ENCODE measurements at regions not wholly inside any gene's neighbourhood (a gene's known extent, or its start where the extent isn't known, plus 50 kb on each side); places are given as distances from the start of the nearest gene placed in this dataset.

GRCh38 chr15:39456159-39456558 is 124.7 kb upstream of the THBS1 start:
- FAIRE-seq = no peak
- DNase-seq (ENCODE audit: extremely low spot score, insufficient read length, low read depth) = no peak

- DNase-seq (ENCODE audit: extremely low spot score, insufficient read length, low read depth) = no peak
These were observed 124.1 kb upstream of the THBS1 start for GRCh38 chr15:39456582-39457330.

DNA sequence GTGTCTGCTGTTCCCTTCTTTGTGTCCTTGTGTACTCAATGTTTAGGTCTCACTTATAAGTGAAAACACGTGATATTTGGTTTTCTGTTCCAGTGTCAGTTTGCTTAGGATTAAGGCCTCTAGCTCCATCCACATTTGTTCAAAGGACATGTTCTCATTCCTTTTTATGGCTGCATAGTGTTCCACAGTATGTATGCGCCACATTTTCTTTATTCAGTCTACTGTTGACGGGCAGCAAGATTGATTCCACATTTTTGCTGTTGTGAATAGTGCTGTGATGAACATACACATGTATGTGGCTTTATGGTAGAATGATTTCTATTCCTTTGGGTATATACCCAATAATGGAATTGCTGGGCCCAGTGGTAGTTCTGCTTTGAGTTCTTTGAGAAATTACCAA is 122.7 kb upstream of the THBS1 start:
- FAIRE-seq = no peak
- no peak for DNase-seq (ENCODE audit: extremely low spot score, insufficient read length, low read depth)

More at GRCh38 chr15:39456582-39457330, 124.1 kb upstream of the THBS1 start:
- no peak for FAIRE-seq

DNA sequence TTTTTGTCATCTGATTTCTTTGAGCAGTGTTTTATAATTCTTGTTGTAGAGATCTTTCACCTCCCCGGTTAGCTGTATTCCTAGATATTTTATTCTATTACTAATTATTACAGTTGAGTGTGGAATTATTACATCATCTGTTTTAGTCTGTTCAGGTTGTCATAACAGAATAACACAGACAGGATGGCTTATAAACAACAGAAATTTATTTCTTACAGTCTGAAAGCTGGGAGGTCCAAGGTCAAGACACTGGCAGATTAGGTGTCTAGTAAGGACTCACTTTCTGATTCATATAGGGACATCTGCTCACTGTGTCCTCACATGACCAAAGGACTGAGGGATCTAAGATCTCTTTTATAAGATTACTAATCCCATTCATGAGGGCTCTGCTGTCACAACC is 121.3 kb upstream of the THBS1 start:
- DNase-seq (ENCODE audit: extremely low spot score, insufficient read length, low read depth) = no peak
- no peak for FAIRE-seq

DNA sequence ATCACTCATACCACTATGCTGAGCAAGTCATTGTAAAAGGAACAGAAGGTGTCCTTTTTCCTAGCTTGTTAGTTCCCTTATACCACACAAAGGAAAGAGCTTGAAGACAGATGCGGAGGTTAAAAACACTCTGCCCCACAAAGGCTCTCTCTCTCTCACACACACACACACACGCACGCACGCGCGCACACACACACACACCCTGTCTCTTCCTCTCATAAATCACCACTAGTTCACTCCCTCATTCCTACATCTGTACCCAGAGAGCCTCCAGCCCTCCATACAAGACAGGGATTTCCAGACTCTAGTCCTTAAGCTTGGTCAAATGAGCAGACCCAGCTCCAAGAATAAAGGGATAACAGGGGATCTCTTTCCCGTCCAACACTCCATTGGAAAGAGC is 120.1 kb upstream of the THBS1 start:
- FAIRE-seq = no peak

DNA sequence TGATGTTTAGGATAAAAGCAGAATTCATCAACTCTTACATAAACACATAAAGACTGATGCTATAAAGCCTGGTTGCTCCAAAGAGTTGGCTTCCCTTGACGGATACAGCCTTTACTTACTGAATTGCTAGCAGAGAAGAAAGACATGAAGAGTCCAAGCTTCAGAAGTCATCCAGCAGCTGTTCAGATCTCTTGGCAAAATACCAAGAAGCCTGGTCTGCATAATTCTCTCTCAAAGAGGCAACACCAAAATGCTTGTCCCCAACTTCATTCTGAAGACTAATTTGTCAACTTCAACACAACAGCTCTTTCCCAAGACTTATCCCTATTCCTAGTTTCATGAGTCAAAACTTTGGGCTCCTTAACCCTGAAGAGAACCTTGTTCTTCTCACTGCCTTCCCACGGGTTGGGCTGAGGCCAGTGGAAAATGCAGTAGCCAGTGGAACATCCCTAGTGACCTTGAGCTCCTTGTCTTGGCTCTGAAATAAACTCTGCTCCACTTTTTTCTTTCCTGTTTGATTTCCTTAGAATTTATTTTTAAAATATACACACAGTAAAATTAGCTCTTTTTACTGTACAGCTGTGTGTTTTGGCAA is 119.2 kb upstream of the THBS1 start:
- no peak for DNase-seq (ENCODE audit: extremely low spot score, insufficient read length, low read depth)
- no peak for FAIRE-seq

More for the DNA sequence above, 120.1 kb upstream of the THBS1 start:
- DNase-seq (ENCODE audit: extremely low spot score, insufficient read length, low read depth) = no peak

- FAIRE-seq (no peak), DNase-seq (ENCODE audit: extremely low spot score, insufficient read length, low read depth) (no peak)
These were observed 118.2 kb upstream of the THBS1 start for GRCh38 chr15:39462691-39463090.

- DNase-seq (ENCODE audit: extremely low spot score, insufficient read length, low read depth) (no peak), FAIRE-seq (no peak)
These were observed 114.8 kb upstream of the THBS1 start for GRCh38 chr15:39465843-39466749.

DNA sequence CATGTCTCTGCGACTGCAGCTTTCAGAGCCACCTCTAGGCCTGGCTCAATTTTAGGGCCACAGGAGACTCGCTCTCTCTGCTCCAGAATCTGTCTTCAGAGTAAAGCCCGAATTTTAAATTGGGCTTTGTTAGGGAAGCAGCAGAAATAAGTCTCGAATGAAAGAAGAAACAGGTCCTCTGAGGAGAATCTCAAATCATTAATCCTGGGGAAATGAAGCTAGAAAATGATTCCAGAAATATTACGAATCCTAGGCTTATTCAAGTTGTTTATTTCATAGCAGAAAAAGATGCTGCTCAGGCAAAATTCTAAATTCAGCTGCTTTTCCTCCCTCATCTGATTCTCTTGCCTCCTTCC is 114.2 kb upstream of the THBS1 start:
- FAIRE-seq = no peak
- no peak for DNase-seq (ENCODE audit: extremely low spot score, insufficient read length, low read depth)

GRCh38 chr15:39468331-39468730 is 112.5 kb upstream of the THBS1 start:
- FAIRE-seq = no peak
- DNase-seq (ENCODE audit: extremely low spot score, insufficient read length, low read depth) = no peak

- DNase-seq (ENCODE audit: extremely low spot score, insufficient read length, low read depth) = no peak
These were observed 112.1 kb upstream of the THBS1 start for GRCh38 chr15:39468828-39469227.

DNA sequence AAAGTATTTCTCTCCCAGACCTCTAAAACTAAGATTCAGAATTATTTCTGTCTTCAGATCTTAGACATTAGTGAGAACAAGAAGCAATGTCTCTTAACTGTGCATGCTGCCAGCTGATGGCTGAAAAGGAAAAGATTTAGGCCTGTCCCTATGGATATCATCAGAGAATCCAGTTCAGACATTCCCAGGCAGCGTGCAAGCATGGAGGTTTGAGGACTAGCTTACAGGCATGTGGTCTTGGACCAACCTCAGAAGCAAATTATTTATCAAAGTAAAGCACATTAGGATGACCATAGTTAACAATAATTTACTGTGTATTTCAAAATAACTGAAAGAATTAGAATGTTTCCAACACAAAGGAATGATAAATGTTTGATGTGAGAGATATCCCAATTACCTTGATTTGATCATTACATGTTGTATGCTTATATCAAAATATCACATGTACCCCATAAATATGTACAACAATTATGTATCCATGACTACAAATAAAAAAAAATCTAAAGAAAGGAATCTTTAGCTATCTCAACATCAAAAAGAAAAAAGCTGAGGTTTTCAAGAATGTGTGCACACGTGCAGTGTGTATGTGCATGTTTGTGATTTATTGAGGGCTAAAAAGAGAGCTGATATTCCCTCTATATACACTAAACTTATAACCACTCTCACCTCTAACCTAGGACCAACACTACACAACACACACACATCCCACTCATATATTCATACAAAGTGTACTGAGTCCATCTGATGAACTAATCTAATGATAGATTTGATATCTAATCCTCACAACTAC is 108.9 kb upstream of the THBS1 start:
- FAIRE-seq (no peak), DNase-seq (ENCODE audit: extremely low spot score, insufficient read length, low read depth) (no peak)

More at GRCh38 chr15:39468828-39469227, 112.1 kb upstream of the THBS1 start:
- FAIRE-seq = no peak

DNA sequence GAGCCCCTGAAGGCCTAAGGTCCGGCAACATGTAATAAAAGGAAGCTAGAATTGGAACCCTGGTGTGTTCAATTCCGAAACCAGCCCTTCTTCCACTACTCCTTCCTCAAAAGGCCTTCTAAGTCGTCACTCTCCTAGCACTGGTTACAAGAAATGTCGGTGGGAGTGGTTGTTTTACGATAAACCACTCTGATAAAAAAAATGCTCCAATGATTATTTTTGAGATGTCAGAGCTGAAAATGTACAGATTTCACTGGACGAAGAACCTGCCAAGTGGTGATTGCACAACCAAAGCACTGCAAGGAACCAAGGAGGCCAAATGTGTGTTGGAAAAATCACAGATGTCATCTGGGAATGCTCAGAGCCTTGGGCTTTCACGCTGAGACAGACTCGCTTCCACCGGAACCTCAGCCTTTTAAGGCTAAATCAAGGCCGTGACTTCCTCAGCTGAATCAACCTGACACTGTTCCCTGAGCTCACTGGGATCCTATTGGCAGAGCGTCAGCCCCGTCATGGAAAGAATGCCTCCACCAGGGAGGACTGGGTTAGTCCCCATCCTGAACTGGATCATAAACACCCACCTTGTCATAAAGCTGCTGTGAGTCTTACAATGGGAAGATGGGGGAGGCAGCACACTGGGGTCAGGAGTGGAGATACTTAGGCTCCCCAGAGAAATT is 108.1 kb upstream of the THBS1 start:
- DNase-seq (ENCODE audit: extremely low spot score, insufficient read length, low read depth) (no peak), FAIRE-seq (no peak)

GRCh38 chr15:39473298-39473947 is 107.5 kb upstream of the THBS1 start:
- FAIRE-seq (no peak), DNase-seq (ENCODE audit: extremely low spot score, insufficient read length, low read depth) (no peak)

- no peak for DNase-seq (ENCODE audit: extremely low spot score, insufficient read length, low read depth)
- no peak for FAIRE-seq
These were observed 106.2 kb upstream of the THBS1 start for GRCh38 chr15:39474657-39475056.

- FAIRE-seq = peak; percentile 29
- DNase-seq (ENCODE audit: extremely low spot score, insufficient read length, low read depth) = no peak
These were observed 101.9 kb upstream of the THBS1 start for GRCh38 chr15:39478996-39479395.

DNA sequence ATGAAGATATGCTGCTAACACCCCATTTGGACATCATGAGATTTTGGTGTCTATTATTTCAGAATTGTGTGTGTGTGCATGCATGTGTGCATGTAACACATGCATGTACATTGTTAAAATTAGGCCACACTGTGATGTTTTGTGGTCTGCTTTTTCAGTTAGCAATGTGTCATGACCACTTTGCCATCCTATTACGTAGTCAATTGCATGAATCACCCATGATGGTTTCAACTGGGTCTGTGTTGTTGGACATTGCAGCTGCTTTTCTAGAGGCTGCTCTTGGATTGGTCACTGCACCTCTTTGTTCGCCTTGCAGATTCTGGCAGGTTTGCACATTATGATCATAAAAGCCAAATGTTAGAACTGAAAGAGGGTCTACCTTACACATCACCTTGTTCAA is 101.0 kb upstream of the THBS1 start:
- FAIRE-seq (no peak), DNase-seq (ENCODE audit: extremely low spot score, insufficient read length, low read depth) (no peak)

- DNase-seq (ENCODE audit: extremely low spot score, insufficient read length, low read depth) (no peak), FAIRE-seq (no peak)
These were observed 98.4 kb upstream of the THBS1 start for GRCh38 chr15:39482459-39482858.

Measured in GM18507 (cell line).